H1 (cell line): ENCODE measurements at regions not wholly inside any gene's neighbourhood (a gene's known extent, or its start where the extent isn't known, plus 50 kb on each side); places are given as distances from the start of the nearest gene placed in this dataset.

Experiments
- CTCF ChIP-seq, 3 experiments: IDR thresholded peaks; 1 replicate in 2 of 3; 2 replicates in 1 of 3; pipeline versions ENCODE4 v1.5.1 to v1.6.1; 2011; ENCODE audit warnings: low read length in 3 of 3, mild to moderate bottlenecking in 3 of 3, inconsistent platforms in 2 of 3, low read depth in 1 of 3, moderate library complexity in 1 of 3; ENCODE audit not compliant: insufficient read depth in 1 of 3; ENCODE audit errors: control extremely low read depth in 1 of 3
- EZH2 ChIP-seq: fragments of 200-600 bp; sonication (generic); IDR thresholded peaks from 2 replicates; pipeline ENCODE4 v1.7.1; 2012; ENCODE audit warnings: low read depth, mild to moderate bottlenecking, moderate library complexity, low read length, inconsistent platforms; ENCODE audit not compliant: severe bottlenecking
- GABPA ChIP-seq: IDR thresholded peaks from 2 replicates; pipeline ENCODE4 v1.6.1; 2011; ENCODE audit warnings: mild to moderate bottlenecking, low read length, moderate library complexity, borderline replicate concordance; ENCODE audit not compliant: insufficient read depth
- POLR2A ChIP-seq, 2 experiments: IDR thresholded peaks; 1 replicate in 1 of 2; 2 replicates in 1 of 2; pipeline ENCODE4 v1.6.1; 2011; ENCODE audit warnings: low read depth in 2 of 2, low read length in 2 of 2, mild to moderate bottlenecking in 2 of 2; ENCODE audit errors: control extremely low read depth in 1 of 2
- SIN3A ChIP-seq, 2 experiments: IDR thresholded peaks in 1 of 2; conservative IDR thresholded peaks in 1 of 2; 2 replicates each; pipeline ENCODE4 v1.6.1; 2011 to 2012; ENCODE audit warnings: low read length in 2 of 2, improper control_type of control experiment in 1 of 2, low read depth in 1 of 2, mild to moderate bottlenecking in 1 of 2
- TCF12 ChIP-seq: IDR thresholded peaks from 2 replicates; pipeline ENCODE4 v1.6.1; 2011; ENCODE audit warnings: low read depth, mild to moderate bottlenecking, low read length

DNA sequence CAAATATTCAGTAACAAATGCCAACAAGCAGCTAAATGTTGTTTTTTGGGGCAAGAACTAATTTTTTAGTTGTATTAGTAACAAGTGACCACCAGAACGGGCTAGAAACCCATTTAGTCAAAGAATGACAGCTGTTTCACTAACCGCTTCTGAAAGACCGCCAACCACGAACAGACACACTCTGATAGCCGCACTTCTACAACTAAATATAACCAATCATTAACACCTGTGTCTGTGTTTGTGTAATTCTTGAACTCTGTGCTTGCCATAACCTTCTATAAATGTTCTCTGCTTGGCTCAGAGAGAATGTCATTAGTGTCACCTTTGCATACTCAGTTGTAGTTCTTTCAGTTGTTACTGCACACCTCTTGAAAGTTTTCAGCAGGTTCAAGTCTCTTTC is 526.3 kb upstream of the LRRTM1 start:
- no peak for TF ChIP-seq GABPA
- TF ChIP-seq EZH2: no peak
- TF ChIP-seq CTCF (IDR thresholded peaks at IDR 0.05; ENCODE audit: control extremely low read depth in 1 of 3, insufficient read depth in 1 of 3, low read depth in 1 of 3, low read length in 3 of 3): no peak
- no peak for TF ChIP-seq TCF12
- no peak for TF ChIP-seq POLR2A (IDR thresholded peaks at IDR 0.05; ENCODE audit: control extremely low read depth in 1 of 2, low read depth in 2 of 2, low read length in 2 of 2)
- TF ChIP-seq SIN3A (conservative IDR thresholded peaks at IDR 0.05 in 1 of 2, IDR thresholded peaks at IDR 0.05 in 1 of 2; ENCODE audit: low read depth in 1 of 2, low read length in 2 of 2): no peak
